ENCODE measurements at regions not wholly inside any gene's neighbourhood (a gene's known extent, or its start where the extent isn't known, plus 50 kb on each side); places are given as distances from the start of the nearest gene placed in this dataset.

DNA sequence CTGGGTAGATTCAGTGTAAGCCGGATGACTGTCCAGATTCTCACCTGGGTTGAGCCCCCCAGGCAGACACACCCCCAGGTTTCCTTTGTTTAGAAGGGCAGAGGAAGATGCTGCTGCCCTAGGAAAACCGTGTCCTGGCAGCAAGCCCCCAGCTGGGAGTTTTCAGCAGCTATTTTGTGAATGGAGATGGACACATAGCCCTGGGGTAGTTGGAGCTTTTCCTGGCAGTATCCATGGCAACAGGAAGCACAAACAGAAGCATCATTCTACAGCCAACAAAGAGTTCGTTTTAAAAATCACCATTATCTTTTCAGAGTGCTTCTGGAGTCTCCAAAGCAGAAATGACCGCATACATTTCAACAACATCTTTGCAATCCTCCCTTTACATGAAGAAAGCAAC, 245.5 kb downstream of the BRD1 start:
- Histone ChIP-seq H3K4me3 (no peak overlapping the region), H3K27ac (no peak overlapping the region), H3K27me3 (no peaks in the 10 kb centered on the region), H3K9me3 (peaks cover 0 to 7% (median 0%) of the 10 kb centered on the region in 3 donors), H3K36me3 (no peaks in the 10 kb centered on the region), H3K4me1 (no peaks in the 10 kb centered on the region)
- WGBS, 2 donors = 60 to 67% methylated on average over 3 to 4 of the region's 4 CpGs
- no peak for TF ChIP-seq CTCF (IDR thresholded peaks at IDR 0.05)
- intact Hi-C loops (cut with DNase I) = no loop called here
- DNase-seq = no peak

GRCh38 chr22:49580024-49580423, 247.6 kb downstream of the BRD1 start:
- H3K4me1 ChIP-seq = no peaks in the 10 kb centered on the region
- H3K4me3 ChIP-seq = no peak overlapping the region
- H3K27ac ChIP-seq = no peak overlapping the region
- no peak for DNase-seq
- no peaks in the 10 kb centered on the region for H3K27me3 ChIP-seq
- intact Hi-C loops (cut with DNase I) = no loop called here
- TF ChIP-seq POLR2A (IDR thresholded peaks at IDR 0.05) (no peak), CTCF (IDR thresholded peaks at IDR 0.05) (no peak)
- H3K36me3 ChIP-seq = no peaks in the 10 kb centered on the region
- WGBS, 2 donors = 53 to 70% methylated on average over 3 of the region's 3 CpGs
- H3K9me3 ChIP-seq = peaks cover 0 to 7% (median 0%) of the 10 kb centered on the region in 3 donors

GRCh38 chr22:49577168-49578060, 250.3 kb downstream of the BRD1 start:
- DNase-seq = no peak
- Histone ChIP-seq H3K27ac (no peak overlapping the region), H3K36me3 (no peaks in the 10 kb centered on the region), H3K4me1 (no peaks in the 10 kb centered on the region), H3K9me3 (peaks cover 0 to 7% (median 0%) of the 10 kb centered on the region in 3 donors), H3K4me3 (no peak overlapping the region), H3K27me3 (no peaks in the 10 kb centered on the region)
- intact Hi-C loops (cut with DNase I) = no loop called here
- WGBS, 2 donors = 80 to 83% methylated on average over 3 to 5 of the region's 23 CpGs
- TF ChIP-seq CTCF (IDR thresholded peaks at IDR 0.05) (no peak), POLR2A (IDR thresholded peaks at IDR 0.05) (no peak)

- WGBS, 2 donors = 75 to 76% methylated on average over 22 to 34 of the region's 36 CpGs
- H3K27ac ChIP-seq = no peak overlapping the region
- H3K9me3 ChIP-seq = peaks cover 0 to 7% (median 0%) of the 10 kb centered on the region in 3 donors
- no peak for TF ChIP-seq CTCF (IDR thresholded peaks at IDR 0.05)
- no peak for TF ChIP-seq POLR2A (IDR thresholded peaks at IDR 0.05)
- DNase-seq = no peak
- intact Hi-C loops (cut with DNase I) = no loop called here
- no peak overlapping the region for H3K4me3 ChIP-seq
- no peaks in the 10 kb centered on the region for H3K4me1 ChIP-seq
- no peaks in the 10 kb centered on the region for H3K36me3 ChIP-seq
- H3K27me3 ChIP-seq = no peaks in the 10 kb centered on the region
Observed at GRCh38 chr22:49576241-49577141, 251.2 kb downstream of the BRD1 start.

GRCh38 chr22:49575703-49576081, 252.0 kb downstream of the BRD1 start:
- Histone ChIP-seq H3K4me3 (no peak overlapping the region), H3K36me3 (no peaks in the 10 kb centered on the region), H3K27me3 (no peaks in the 10 kb centered on the region), H3K4me1 (no peaks in the 10 kb centered on the region), H3K9me3 (peaks cover 0 to 7% (median 0%) of the 10 kb centered on the region in 3 donors), H3K27ac (peak overlapping the region in 1 of 4 donors; percentile 39)
- no peak for TF ChIP-seq POLR2A (IDR thresholded peaks at IDR 0.05)
- WGBS, 2 donors = 97 to 100% methylated on average over 1 to 6 of the region's 20 CpGs
- no peak for DNase-seq
- intact Hi-C loops (cut with DNase I) = no loop called here

Data from esophagus squamous epithelium (tissue), 5 donors.